ENCODE measurements at regions not wholly inside any gene's neighbourhood (a gene's known extent, or its start where the extent isn't known, plus 50 kb on each side); places are given as distances from the start of the nearest gene placed in this dataset.
"Not testable (repeated sequence)": the region's sequence is repeated elsewhere in the genome, so short reads cannot be mapped to it uniquely, and the experiment has no call there.

DNA sequence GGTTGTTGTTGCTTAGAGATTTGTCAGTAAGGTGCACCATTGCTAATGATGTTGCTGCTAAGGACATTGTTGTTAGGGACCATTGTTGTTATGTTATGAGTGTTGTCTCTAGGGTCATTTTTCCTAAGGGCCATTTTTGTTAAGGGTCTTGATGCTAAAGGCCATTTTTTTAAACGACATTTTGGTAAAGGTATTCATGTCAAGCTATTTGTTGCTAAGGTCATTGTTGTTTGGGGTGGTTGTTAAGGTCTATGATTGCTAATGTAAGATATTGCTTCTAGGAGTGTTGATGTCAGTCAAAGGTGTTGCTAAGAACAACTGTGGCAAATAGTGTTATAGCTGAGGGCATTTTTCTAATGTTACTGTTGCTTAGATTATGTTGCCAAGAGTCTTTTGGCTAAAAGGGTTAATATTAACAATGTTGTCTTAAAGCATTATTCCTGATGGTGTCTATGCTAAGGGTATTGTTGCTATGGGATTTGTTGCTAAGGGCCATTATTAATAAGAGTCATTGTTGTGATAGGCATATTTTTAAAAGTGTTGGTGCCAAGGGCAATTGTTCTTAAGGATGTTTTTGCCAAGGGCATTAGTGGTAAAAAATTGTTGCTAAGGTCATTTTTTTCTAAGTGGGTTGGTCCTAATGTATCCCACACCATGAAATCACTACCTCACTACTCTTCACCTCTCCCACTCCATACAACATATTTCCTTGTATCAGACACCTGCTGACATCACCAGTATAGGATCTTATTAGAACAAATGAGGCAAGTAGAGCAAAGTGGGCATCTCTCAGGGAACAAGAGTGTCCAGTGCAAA, 56.2 kb downstream of the SPATA31A6 start:
- H3K27me3 ChIP-seq; H3K4me1 ChIP-seq; H3K36me3 ChIP-seq; H3K9me3 ChIP-seq; H3K27ac ChIP-seq; H3K4me3 ChIP-seq; intact Hi-C loops (cut with DNase I; ENCODE audit: low total_unique reads): not testable (repeated sequence)
- DNase-seq, result peak in 1 of 2 donors; percentile 8
- 52 to 60% (median 58%) methylated on average over 1 of the region's 1 CpG for WGBS, 5 donors

DNA sequence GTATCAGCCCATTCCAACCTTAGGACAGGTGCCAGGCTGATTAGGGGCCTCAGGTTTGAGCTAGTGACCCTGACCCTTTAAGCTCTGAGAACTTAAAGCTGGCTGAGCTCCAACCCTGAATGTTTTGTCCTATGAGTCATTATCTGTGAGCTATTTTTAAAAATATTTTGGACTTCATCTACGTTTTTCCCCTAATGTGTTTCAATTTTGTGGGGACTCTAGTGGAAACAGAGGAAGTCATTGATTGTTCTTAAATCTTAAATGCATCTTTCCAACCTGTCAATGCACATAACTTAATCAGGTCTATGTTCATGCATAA, 56.8 kb downstream of the SPATA31A6 start:
- H3K27ac ChIP-seq; H3K27me3 ChIP-seq; H3K4me3 ChIP-seq; intact Hi-C loops (cut with DNase I; ENCODE audit: low total_unique reads); H3K4me1 ChIP-seq; H3K9me3 ChIP-seq; H3K36me3 ChIP-seq: not testable (repeated sequence)
- WGBS, 5 donors, result 5 to 20% (median 11%) methylated on average over 1 of the region's 1 CpG
- DNase-seq, result peak in 1 of 2 donors; percentile 11

DNA sequence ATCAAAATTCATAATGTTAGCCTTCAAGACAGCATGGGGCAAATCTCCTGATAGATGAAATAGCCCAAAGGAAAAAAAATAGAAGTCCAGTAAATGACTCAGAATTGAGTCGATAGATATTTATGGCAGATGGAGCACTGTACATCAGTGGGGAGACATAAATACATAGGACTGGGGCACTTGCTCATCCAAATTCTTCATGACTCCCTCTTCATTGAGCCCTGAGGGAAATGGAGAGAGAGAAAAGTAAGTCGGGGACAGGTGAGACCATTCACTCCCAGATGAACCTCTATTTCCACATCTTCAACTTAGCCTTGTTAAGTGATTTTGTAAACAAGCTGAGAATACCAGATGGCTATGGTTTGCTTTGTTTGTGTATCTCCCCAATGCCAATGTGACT, 59.8 kb downstream of the SPATA31A6 start:
- DNase-seq; H3K27ac ChIP-seq; H3K27me3 ChIP-seq; H3K4me1 ChIP-seq; H3K36me3 ChIP-seq; H3K4me3 ChIP-seq; H3K9me3 ChIP-seq; intact Hi-C loops (cut with DNase I; ENCODE audit: low total_unique reads): not testable (repeated sequence)
- 83 to 93% (median 85%) methylated on average over 2 of the region's 2 CpGs for WGBS, 5 donors

DNA sequence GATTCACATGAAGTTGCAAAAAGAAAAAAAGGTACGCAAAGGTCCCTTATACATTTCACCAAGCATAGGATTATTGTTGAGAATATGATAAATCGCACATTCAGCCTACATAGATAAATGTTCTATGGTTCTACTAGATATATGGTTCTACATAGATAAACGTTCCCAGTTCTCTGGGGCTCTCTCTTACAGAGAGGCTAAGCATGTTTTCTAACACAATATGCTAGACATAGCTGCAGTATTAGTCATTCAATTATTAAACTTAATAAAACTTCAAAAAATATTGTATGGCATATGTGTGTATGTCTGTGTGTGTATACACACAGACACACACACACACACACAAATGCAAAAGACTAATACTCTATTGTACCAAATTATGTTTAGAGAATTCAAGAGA, 60.4 kb downstream of the SPATA31A6 start:
- DNase-seq; H3K4me1 ChIP-seq; H3K4me3 ChIP-seq; H3K36me3 ChIP-seq; H3K27me3 ChIP-seq; H3K27ac ChIP-seq; intact Hi-C loops (cut with DNase I; ENCODE audit: low total_unique reads); H3K9me3 ChIP-seq: not testable (repeated sequence)
- 70 to 76% (median 72%) methylated on average over 3 of the region's 3 CpGs for WGBS, 5 donors

DNA sequence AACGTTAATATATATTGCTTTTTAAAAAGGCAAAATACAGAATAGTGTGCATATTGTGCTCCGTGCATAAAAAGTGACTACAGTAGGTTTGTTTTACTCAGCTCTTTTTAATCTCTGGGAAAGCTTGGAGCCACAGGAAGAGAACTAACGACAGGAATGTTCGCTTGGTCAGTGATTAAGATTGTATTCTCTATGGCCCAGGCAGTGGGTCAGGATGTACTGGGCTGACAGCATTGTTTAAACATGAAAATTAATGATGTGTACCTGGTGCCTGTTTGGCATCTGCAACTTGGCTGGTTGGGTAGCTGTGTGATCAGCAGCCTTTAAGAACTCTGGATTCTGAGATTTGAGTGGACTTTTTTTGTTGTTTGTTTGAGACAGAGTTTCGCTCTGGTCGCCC, 85.3 kb downstream of the SPATA31A6 start:
- intact Hi-C loops (cut with DNase I; ENCODE audit: low total_unique reads); H3K27ac ChIP-seq: not testable (repeated sequence)

DNA sequence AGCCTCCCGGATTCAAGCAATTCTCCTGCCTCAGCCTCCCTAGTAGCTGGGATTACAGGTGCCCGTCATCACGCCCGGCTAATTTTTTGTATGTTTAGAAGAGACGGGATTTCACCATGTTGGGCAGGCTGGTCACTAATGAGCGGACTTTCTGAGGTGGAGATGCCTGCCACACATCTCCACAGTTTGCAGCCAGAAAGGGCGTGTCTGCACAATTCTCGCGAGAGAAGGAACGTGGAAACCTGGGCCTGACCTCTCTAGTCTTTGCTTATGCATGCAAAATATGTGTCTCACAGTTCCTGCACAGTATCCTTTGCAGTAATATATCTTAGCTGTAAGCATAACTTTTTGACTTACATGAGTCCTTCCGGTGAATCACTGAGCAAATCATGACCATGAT, 85.7 kb downstream of the SPATA31A6 start:
- DNase-seq; H3K27me3 ChIP-seq; H3K4me3 ChIP-seq; H3K4me1 ChIP-seq; H3K27ac ChIP-seq; intact Hi-C loops (cut with DNase I; ENCODE audit: low total_unique reads); H3K36me3 ChIP-seq: not testable (repeated sequence)
- WGBS, 5 donors, result 80 to 87% (median 87%) methylated on average over 11 of the region's 11 CpGs
- peaks cover 0 to 13% (median 5%) of the 10 kb centered on the region in 4 donors for H3K9me3 ChIP-seq

More for the DNA sequence above, 85.3 kb downstream of the SPATA31A6 start:
- H3K36me3 ChIP-seq, DNase-seq, H3K4me1 ChIP-seq, H3K27me3 ChIP-seq, H3K4me3 ChIP-seq: not testable (repeated sequence)
- H3K9me3 ChIP-seq, result peaks cover 0 to 16% (median 5%) of the 10 kb centered on the region in 4 donors
- 40 to 53% (median 52%) methylated on average over 6 of the region's 6 CpGs for WGBS, 5 donors

DNA sequence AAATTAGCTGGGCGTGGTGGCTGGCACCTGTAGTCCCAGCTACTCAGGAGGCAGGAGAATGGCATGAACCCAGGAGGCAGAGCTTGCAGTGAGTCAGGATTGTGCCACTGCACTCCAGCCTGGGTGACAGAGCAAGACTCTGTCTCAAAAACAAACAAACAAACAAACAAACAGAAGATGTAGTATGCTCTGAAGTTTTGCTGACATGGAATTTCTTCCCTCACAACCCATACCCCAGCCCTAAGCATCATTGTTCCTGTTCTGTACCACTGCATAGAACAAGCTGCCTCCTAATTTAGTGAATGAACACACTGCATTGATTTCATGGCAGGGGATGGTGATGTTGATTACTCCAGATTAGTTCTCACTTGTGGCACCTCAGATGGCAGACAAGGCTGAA, 89.7 kb downstream of the SPATA31A6 start:
- H3K27me3 ChIP-seq, result not testable (repeated sequence)

DNA sequence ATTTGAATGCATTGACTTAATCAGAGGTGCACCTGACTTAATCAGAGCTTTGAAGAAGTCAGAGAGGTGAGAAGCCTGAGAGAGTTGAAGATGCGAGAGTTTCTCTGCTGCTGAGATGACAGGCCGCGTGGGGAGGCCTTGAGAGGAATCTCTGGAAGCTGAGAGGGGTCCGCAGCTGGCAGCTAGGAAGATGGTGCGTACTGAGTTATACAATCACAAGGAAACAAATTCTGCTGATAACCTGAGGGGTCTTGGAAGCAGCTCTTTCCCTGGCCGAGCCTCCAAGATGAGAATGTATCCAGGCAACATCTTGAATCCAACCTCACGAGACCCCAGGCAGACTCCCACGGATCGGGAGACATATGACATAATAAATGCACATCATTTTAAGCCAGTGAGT, 91.7 kb downstream of the SPATA31A6 start:
- H3K27ac ChIP-seq, result no peak overlapping the region
- no peaks in the 10 kb centered on the region for H3K4me1 ChIP-seq
- DNase-seq, result no peak
- no peaks in the 10 kb centered on the region for H3K27me3 ChIP-seq
- H3K4me3 ChIP-seq, result no peak overlapping the region
- 72 to 84% (median 81%) methylated on average over 9 of the region's 9 CpGs for WGBS, 5 donors
- intact Hi-C loops (cut with DNase I; ENCODE audit: low total_unique reads), result no loop called here
- no peaks in the 10 kb centered on the region for H3K36me3 ChIP-seq
- H3K9me3 ChIP-seq, result peaks cover 0 to 7% (median 3%) of the 10 kb centered on the region in 4 donors
- TF ChIP-seq POLR2AphosphoS5 (IDR thresholded peaks at IDR 0.05), result no peak
- no peak for TF ChIP-seq EP300 (IDR thresholded peaks at IDR 0.05)
- TF ChIP-seq POLR2A (IDR thresholded peaks at IDR 0.05), result no peak
- TF ChIP-seq, protein P1, sequence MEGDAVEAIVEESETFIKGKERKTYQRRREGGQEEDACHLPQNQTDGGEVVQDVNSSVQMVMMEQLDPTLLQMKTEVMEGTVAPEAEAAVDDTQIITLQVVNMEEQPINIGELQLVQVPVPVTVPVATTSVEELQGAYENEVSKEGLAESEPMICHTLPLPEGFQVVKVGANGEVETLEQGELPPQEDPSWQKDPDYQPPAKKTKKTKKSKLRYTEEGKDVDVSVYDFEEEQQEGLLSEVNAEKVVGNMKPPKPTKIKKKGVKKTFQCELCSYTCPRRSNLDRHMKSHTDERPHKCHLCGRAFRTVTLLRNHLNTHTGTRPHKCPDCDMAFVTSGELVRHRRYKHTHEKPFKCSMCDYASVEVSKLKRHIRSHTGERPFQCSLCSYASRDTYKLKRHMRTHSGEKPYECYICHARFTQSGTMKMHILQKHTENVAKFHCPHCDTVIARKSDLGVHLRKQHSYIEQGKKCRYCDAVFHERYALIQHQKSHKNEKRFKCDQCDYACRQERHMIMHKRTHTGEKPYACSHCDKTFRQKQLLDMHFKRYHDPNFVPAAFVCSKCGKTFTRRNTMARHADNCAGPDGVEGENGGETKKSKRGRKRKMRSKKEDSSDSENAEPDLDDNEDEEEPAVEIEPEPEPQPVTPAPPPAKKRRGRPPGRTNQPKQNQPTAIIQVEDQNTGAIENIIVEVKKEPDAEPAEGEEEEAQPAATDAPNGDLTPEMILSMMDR (IDR thresholded peaks at IDR 0.05), result no peak

More for the DNA sequence above, 89.7 kb downstream of the SPATA31A6 start:
- H3K9me3 ChIP-seq; H3K4me1 ChIP-seq; H3K4me3 ChIP-seq; intact Hi-C loops (cut with DNase I; ENCODE audit: low total_unique reads); H3K36me3 ChIP-seq; H3K27ac ChIP-seq; DNase-seq: not testable (repeated sequence)
- 79 to 92% (median 86%) methylated on average over 1 of the region's 1 CpG for WGBS, 5 donors

DNA sequence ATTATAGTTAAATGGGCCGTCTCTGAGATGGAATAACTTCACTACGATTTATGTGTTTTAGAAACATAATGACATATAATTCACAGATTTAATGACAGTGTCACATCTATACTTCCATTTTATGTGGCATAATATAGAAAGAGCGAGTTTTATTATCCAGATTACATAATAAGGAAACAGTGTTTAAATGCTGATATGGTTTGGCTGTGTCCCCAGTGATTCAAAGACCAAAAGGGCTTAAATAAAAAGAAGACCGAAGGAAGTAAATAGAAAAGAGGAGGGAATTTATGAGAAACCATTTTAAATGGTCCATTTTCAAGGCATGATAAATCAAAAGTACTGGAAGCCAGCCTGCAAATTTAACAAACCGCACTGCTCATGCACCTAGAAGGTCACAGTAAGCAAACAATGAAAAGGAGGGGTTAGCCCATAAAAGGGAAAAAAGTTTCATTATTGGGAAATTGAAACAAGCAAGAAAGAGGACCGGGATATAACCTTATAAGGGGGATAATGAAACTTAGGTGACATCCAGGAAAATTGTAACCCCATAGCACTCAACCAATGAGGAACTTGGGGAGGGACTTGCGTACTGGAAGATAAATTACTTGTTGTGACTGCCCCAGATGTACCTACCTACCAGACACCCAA, 99.2 kb downstream of the SPATA31A6 start:
- DNase-seq; H3K36me3 ChIP-seq; H3K4me1 ChIP-seq; H3K9me3 ChIP-seq; H3K4me3 ChIP-seq; H3K27me3 ChIP-seq; intact Hi-C loops (cut with DNase I; ENCODE audit: low total_unique reads); H3K27ac ChIP-seq: not testable (repeated sequence)
- 60 to 80% (median 67%) methylated on average over 6 to 7 of the region's 7 CpGs for WGBS, 5 donors

DNA sequence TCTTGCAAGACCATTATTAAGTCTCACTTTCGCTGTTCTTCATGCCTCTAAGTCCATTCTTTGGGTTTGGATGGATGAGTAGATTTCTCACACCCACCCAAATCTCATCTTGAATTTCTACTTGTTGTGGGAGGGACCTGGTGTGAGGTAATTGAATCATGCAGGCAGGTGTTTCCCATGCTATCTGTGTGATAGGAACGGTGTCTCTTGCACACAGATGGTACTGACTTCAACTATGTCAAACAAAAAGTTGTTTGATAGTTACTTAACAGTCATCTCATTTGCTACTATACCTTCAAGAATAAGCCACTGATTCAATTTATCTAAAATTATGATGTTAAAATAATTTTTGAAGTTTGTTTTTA, 99.7 kb downstream of the SPATA31A6 start:
- H3K27ac ChIP-seq; H3K4me1 ChIP-seq; intact Hi-C loops (cut with DNase I; ENCODE audit: low total_unique reads); H3K36me3 ChIP-seq; DNase-seq; H3K4me3 ChIP-seq; H3K27me3 ChIP-seq; H3K9me3 ChIP-seq: not testable (repeated sequence)
- WGBS, 5 donors, result 62 to 72% (median 70%) methylated on average over 2 of the region's 2 CpGs

Measured in stomach (tissue), 8 donors.